ENCODE measurements at regions not wholly inside any gene's neighbourhood (a gene's known extent, or its start where the extent isn't known, plus 50 kb on each side); places are given as distances from the start of the nearest gene placed in this dataset.

GRCh38 chr5:68898951-68899471 is 194.8 kb upstream of the SLC30A5 start:
- TF ChIP-seq CTCF (IDR thresholded peaks at IDR 0.05) (no peak), ZFX (IDR thresholded peaks at IDR 0.05; ENCODE audit: borderline replicate concordance) (no peak)
